GM21447 (cell line): ENCODE measurements at regions not wholly inside any gene's neighbourhood (a gene's known extent, or its start where the extent isn't known, plus 50 kb on each side); places are given as distances from the start of the nearest gene placed in this dataset.

ENCODE experiments used
- ATAC-seq: cut with Tn5 transposase; IDR thresholded peaks from one replicate; pipeline ENCODE4 v1.9.1; 2021; ENCODE audit not compliant: unreplicated experiment

DNA sequence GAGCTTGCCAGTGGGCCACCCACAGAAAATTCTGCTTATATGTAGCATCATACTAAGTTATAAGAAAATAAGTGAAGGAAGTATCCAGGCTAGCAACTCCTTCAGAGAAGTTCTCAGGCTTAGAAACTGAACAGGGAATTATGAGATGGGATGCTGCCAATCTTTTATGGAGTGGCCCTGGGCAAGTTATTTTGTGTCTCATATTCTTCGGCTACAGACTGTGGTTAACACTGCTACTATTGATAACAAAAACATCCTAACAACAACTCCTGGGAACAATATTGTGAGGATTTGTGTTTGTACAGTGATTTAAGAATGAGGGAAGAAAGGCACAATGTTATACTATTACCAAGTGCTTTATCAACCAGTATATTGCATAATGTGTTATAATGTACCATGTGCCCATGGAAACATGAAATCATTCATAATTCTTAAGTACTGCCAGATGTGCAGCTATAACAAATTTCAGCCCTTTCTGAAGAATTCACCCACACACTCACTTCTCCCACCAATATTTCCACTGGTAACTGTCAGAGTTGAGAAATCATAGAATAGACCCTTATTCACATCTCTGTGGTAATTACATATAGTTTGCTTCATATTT is 113.3 kb upstream of the SOX5 start:
- no peak for ATAC-seq

DNA sequence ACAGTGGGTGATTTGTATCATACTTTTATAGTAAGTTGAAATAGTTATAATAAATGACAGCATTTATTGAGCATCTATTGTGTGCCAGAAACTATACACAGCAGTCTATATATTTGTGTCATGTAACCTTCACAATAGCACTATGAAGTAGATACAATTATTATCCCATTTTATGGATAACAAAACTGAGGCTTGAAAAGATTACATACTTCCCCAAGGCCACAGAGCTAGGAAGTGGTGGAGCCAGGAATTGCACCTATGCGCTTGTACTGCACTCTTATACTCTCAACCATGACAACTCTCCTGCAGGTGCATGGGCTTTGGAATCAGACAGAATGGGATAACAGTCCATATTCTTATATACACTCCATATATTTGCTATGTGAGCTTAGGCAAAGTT is 110.6 kb upstream of the SOX5 start:
- ATAC-seq: no peak

DNA sequence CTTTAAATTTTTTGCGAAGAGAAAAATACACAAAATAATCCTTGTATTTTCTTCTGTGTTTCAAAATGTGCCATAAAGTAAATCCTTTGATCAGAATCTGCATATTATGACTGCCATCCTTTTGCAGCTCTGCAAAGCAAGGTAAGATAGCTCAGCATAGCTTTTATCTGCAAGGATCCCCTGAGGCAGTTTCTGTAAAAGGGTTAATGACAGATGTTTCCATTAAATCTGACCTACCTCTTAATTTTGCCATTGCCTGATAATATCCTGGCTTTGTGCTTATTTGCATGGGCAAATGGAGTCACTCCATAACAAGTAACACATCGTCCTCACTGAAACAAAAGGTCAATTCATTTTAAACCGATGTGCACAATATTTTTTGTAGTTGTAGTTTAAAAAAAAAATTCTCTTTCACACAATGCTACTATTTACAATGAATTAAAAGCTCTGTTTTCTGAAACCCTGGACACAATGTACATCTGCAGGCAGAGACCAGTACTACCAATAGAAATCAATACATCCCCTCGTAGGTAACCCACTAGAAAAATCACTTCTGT is 108.5 kb upstream of the SOX5 start:
- no peak for ATAC-seq

DNA sequence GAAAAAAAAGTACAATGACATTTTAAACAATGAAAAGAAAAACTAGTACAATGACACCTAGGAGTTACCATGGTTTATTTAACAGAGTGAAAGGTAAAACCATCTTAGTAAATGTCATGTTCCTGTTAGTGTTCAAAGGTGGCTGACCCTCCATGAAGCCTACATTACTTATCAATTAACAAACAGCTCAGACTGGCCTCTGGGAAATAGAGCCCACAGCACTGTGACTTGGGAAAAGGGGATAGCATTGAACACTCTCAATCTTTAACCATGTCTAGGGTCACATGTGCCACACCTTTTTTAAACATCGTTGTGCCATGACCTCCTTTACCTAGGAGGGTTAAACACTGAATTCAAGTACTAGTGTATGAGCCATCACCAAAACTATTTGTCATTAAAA is 106.3 kb upstream of the SOX5 start:
- no peak for ATAC-seq

DNA sequence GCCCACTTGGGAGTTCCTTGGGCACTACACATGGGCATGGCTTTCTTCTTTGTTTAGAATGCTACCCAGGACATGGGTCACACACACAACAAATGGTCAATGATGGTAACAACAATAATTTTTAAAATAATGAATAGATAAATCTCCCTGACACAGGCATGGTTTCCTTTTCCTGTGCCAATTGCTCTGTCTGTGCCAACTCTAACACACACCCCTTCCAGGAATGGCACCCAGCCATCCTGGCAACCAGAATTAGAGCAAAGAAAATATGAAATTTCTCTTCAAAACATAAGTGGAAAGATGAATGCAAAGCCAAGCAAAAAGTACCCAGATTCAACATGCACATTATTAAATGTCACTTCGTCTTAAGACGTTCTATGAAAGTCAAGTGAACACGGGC is 104.9 kb upstream of the SOX5 start:
- no peak for ATAC-seq

DNA sequence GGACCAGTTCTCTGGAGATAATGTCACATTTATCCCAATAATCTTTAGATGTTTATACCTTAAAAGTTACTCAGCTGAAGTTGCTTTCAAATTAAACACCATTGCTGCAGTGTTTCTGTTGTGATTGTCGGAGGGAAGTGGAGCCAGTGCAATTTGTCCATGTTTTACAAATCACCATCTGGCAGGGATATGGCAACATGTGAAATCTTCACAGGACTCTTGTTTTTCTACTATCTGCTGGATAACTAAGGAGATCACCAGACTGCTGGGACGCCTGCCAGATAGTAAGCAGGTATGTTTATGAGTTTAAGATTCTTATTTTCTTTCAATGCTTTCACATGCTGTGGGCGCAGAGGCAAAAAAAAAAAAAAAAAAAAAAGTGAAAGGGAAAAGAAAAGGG is 100.3 kb upstream of the SOX5 start:
- no peak for ATAC-seq

DNA sequence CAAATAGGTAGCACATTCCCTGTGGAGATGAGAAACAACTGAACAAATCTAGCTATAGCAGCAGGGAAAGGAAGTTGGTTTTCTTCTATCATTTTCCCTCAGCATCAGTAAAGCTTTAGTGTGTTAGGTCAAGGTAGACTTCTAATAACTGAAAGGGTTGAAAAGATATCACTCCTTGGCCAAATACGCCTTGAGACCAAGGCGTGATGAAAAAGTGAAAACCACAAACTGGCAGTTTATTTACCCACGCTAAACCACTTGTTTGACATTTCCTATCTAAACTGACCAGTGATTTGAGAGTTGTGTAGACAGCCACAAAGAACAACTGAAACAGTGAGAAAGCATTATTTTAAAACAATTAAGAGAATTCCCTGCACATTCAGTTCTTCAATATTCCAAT is 99.6 kb upstream of the SOX5 start:
- ATAC-seq: no peak

DNA sequence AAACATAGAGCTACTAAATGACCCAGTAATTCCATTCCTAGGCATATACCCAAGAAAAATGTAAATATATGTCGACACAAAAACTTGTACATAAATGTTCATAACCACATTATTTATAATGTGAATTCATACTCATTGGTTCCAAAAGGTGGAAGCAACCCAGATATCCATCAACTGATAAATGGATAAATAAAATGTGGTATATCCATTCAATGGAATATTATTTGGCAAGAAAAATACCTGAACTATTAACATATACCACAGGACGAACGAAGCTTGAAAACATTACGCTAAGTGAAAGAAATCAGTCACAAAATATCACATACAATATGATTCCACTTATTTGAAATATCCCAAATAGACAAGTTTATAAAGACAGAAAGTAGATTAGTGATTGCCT is 99.0 kb upstream of the SOX5 start:
- ATAC-seq: no peak

DNA sequence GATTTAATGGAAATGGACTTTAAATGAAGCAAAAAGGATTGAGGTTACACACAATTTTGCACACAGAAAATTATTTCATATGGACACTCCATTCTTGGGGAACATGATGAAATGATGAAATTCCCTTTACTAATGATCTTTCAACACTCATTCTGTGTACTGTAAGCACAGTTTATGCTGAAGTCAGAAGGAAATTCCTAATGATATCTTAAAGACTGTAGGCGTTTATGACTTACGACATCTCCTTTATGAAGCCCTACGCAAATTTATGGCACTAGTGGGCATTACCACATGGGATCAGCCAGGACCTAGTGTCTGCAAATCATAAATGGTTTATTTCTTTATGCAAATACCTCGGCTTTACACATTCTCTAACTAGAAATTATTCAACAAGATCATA is 97.9 kb upstream of the SOX5 start:
- ATAC-seq: no peak

DNA sequence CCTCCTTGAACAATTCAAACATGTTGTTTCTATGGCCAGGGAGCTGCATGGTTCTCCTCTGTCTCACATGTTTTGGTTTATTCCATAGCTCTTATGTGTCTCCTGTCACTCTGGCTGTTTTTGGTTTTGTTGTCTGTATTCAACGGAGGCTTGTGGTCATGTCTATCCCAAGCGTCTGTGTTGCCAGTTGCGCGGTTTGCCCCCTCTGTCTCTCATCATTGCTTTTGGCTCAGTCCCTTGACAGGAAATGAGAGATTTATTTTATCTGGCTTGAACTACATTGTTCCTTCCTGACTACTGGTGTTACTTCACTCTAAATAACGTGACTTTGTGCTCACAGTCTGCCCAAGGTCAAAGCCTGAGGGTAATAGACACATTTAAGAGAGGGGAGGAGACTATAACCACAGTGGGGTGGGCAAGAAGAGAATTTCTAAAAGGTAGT is 96.4 kb upstream of the SOX5 start:
- ATAC-seq: no peak

DNA sequence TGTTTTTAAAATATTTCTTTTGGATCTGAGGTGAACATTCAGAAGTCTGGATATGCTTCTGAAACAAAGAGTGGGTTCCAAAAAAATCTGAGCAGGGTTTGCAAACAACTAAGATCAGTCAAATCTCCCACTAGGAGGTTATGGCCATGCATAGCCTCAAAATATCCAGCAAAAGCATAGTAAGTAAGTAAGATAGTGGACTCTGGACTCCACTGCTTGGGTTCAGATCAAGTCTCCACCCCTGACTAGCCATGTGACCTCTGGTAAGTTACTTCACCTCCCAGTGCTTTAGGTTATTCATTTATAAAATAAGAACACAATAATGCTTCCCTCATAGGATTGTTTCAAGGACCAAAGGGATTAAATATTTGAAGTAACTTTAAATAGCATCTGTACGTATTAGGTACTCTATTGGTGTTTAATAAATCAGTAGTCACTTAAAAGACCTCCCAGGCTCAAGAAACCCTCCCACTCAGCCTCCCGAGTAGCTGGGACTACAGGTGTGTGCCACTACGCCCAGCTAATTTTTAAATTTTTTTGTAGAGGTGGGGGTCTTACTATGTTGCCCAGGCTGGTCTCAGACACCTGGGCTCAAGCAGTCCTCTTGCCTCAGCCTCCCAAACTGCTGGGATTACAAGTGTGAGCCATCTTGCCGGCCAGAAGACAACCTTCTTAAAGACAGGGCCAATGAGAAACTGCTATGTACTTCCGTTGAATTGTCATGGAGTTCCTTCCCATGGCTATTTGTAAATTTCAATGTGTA is 95.7 kb upstream of the SOX5 start:
- ATAC-seq: no peak

DNA sequence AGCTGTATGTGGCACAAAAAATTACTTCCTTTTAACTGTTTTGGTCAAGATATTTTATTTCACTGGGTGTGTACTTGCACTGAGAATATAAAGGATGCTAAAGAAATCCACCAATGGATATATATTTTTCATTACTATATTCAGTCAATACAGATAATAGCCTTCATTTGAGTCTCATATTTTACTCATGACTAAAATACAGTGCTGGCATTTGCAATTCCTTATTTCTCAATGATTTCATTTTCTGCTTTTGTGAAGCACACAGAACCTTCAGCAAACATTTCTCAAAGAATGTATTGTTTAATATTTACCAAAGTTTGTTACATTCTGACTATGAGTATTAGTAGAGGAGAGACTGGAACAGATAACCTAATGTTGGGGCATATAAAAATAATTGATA is 93.2 kb upstream of the SOX5 start:
- ATAC-seq: no peak

DNA sequence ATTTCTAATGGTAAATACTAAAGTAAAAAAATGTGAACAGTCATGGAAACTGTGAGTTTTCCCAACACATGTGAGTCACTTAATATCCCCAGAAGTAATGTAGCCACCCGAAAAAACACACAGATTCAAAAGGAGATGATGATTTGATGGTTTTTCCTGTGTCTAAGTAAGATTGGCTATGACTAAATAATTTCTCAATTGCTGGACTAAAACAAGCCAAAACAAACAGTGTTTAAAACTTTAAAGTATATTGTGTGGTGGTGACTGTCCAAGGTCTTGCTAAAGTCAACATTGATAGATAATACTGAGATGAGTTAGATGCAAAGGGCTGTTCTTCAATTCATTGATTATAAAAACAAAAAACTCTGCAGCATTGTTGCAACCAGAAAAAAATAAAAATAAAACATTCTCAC is 89.6 kb upstream of the SOX5 start:
- no peak for ATAC-seq

DNA sequence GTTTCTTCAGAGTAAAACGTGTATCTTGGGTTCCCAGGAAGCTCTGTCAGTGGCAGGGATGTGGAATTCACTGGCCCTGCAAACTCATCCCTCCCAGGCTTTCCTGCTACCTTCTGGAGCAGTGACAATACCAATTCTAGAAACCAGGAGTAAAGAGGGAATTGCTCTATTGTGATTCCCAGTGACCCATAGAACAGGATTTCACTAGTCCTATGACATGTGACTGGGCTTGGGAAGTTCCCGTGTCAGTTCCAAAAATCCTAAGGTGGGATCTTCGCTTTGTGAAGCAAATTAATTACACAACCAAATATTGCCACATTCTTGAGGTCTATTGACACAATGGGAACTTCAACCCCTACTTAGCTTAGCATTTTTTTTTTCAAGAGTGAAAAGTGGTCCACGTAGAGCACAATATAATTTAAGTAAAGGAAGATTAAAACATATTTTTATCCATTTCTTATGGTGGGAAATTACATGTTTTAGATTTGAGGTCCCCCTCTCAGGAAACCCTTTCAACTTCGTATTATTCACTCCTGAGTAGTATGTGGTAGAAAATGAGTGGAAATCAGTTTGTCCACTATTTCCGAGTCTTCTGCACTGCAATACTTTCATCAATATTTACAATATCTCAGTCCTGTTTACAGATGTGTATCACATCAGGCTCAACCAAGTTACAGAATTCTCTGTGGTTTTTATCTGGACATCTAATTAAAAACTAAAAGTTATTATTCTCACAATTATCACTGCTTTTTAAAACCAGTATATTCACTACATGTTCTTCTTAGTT is 88.9 kb upstream of the SOX5 start:
- no peak for ATAC-seq

DNA sequence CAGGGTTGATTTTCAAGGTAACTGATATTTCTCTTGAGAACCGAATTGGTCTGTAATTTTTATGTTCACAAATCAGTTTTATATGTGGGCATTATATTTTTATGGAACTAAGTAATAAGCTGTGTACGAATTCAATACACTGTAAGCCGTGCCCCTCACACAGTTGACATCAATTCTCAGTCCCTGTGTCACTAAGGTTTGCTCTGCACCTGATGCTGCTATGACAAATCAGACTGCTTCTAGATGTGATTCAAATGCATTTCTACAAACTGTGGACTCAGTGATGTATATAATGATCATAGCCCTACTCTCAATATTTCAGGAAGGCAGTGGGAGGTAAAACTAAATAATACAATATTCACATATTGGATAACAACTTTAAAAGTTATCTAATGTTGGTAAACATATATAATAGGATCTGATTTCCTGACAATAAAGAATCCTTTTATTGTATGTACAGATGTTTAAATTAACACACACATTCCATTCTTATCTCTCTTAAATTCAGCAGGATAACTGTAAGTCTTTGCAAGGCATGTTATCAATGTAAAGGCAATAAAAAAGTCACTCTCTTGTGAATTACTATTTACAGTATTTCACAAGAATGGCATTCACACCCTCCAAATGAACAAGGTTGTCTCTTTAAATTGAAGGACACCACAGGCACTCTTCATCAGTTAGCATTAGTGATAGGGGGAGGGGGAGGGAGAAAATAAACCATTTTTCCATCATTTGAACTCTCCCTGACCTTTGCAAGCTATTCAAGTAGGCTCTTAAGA is 87.2 kb upstream of the SOX5 start:
- no peak for ATAC-seq

DNA sequence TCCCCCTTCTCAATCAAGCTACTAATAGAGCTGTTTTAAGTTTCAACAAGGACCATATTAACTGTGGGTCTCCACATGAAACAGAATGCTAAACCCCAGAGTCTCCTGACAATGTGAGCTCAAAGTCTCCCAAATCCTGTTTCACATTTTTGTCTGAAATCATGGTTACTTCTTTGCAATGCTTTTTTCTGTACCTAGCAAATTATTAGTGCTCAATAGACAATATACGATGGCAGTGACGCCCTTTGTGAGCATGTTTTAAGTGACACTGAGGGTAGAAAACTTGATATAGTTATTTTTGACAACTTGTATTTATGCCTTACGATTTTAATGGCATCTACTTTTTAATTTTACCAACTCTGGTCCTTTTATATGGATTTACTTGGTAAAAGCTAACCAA is 85.4 kb upstream of the SOX5 start:
- no peak for ATAC-seq

DNA sequence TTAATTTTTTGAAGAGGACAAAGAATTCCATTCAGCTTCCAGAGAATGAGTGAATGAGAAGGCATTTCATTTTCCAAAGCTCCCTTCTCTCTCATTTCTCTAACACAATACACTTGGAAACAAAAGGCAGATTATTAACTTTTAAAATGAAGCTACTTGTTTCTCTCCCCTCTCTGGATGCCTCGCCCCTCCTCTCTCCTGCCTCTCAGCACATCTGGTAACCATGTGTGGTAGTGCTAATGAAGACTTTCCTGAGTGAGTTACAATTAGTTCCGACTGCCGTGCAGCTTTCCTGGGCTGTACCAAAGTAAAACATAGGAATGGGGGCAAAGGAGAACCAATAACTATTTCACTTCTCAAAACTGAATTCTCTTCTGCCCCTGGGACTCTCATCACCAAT is 84.7 kb upstream of the SOX5 start:
- no peak for ATAC-seq

DNA sequence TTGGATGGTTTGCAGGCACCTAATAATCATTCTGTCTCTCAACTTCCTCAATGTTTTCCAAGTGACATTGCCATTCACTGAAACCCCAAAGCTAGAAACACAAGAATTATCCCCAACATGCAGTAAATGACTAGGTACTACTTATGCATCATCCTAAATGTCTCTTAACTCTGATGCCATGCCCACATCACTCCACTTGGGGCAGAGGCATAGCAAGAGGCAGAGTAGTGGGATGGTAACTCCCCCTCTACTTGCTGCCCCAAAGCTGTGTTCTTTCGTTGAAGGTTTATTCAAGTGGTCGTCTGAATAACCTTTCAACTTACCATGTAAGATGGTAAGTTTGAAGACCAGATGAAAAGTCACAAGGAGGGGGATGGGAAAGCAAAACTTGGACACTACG is 77.9 kb upstream of the SOX5 start:
- ATAC-seq: no peak

DNA sequence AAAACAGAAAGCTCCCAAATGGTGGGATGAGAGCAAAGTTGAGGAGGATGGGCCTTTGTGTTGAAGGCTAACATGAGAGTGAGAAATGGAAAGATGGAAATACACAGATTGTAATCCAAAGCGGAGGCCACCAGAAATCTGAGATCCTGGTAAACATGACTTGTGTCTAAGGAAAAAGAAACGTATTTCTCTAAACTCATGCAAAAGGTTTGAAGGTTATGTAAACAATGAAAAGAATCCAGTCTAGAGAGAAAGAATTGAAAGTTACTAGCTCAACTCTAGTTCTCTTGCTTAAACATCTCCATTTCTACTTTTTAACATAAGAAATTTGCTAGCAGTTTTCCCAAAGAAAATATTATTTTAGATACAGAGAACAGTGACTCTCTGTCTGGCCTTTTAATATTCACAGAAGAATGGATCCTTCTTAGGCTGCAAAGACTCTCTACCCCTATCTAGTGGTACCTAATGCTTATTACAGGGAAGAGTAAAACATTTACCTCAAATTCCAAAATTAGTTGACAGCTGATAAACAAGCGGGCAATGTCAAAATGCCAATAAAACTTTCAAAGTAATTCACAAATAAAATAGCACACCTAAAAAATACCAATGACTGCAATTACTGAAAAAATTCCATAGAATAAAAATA is 75.8 kb upstream of the SOX5 start:
- ATAC-seq: no peak

DNA sequence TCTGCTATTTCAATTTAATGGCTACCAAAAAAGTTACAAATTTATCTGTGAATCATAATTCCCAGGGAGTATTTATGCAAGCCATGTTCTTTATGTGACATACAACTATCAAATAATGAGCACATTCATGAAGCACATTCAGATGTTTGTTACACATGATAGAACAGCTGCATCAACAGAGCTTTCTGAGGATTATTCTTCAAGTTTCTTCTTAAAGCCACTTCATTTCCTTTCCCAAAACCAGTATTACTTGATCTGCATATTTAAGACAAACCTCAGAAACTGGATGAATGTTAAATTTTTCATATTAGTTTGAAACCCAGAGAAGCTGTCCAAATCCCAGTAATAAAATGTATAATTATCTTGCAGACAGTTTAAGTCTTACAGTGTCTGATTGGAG is 73.6 kb upstream of the SOX5 start:
- ATAC-seq: no peak

DNA sequence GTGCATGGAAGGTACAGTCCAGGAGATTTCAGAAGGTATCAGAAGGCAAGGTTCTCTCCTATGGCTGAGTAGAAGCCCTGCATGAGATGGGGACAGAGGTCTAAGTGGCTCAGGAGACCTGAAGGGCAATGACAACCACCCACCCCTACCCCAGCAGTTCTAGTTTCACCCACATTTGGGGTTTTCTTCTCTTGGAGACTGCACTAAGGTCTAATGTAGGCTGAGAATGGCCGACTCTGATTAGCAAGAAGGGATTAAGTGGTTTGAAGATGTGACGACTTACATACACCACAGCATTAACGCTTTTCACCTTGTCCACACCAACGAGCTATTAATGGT is 71.7 kb upstream of the SOX5 start:
- ATAC-seq: no peak
